B cell (primary cell): ENCODE measurements at regions not wholly inside any gene's neighbourhood (a gene's known extent, or its start where the extent isn't known, plus 50 kb on each side); places are given as distances from the start of the nearest gene placed in this dataset.

ENCODE experiments used
- ATAC-seq: fragments of 200-7000 bp; cut with Tn5 transposase; one replicate; pipeline ENCODE4 v1.10.0; 2021; ENCODE audit warnings: low read depth, mild to moderate bottlenecking, moderate number of reproducible peaks, moderate library complexity
- CTCF ChIA-PET: fragments of 350-600 bp; sonication (Branson Sonifier 250); formaldehyde crosslinking; loops from one replicate; lab custom pipeline; 2021; ENCODE audit warnings: antibody characterized with exemption, inconsistent platforms; lab: Charles Lee
- POLR2A ChIA-PET: fragments of 350-600 bp; sonication (Branson Sonifier 250); formaldehyde crosslinking; loops from one replicate; lab custom pipeline; 2021; ENCODE audit warnings: antibody characterized with exemption; lab: Charles Lee
- DNase-seq: peaks from one replicate; pipeline ENCODE4 v3.0.0; 2013
- H2AFZ ChIP-seq: 2 replicates; pipeline ENCODE4 v1.6.1; 2012; ENCODE audit warnings: mild to moderate bottlenecking, low read depth, low read length; ENCODE audit not compliant: insufficient read depth, poor library complexity, severe bottlenecking
- H3K27ac ChIP-seq, 2 donors: 1 replicate in 1 of 2; 2 replicates in 1 of 2; pipeline ENCODE4 v1.5.1; 2012 to 2013; ENCODE audit warnings: low read length in 2 of 2, mild to moderate bottlenecking in 2 of 2, moderate library complexity in 1 of 2
- H3K27me3 ChIP-seq, 4 experiments: fragments of 200-600 bp in 1 of 4; sonication (generic) in 1 of 4; replicated peaks in 1 of 4; 1 replicate in 2 of 4; 2 replicates in 2 of 4; pipeline versions ENCODE4 v1.6.1 to v1.7.0; 2013 to 2016; ENCODE audit warnings: low read length in 3 of 4, mild to moderate bottlenecking in 2 of 4, mixed read lengths in 1 of 4, moderate library complexity in 1 of 4; ENCODE audit not compliant: insufficient read depth in 4 of 4, control insufficient read depth in 3 of 4; ENCODE audit errors: control extremely low read depth in 1 of 4
- H3K36me3 ChIP-seq, 2 experiments: replicated peaks in 1 of 2; 1 replicate in 1 of 2; 2 replicates in 1 of 2; pipeline versions ENCODE4 v1.6.1 to v1.7.1; 2013; ENCODE audit warnings: low read length in 1 of 2; ENCODE audit not compliant: insufficient read depth in 2 of 2, control insufficient read depth in 1 of 2; ENCODE audit errors: control extremely low read depth in 1 of 2, extremely low read depth in 1 of 2
- H3K4me1 ChIP-seq, 2 donors: fragments of 200-600 bp in 1 of 2; sonication (generic) in 1 of 2; 1 replicate in 1 of 2; 2 replicates in 1 of 2; pipeline versions ENCODE4 v1.5.1 to v1.6.1; 2013 to 2017; ENCODE audit warnings: low read length in 2 of 2; ENCODE audit not compliant: control insufficient read depth in 2 of 2, insufficient read depth in 2 of 2
- H3K4me2 ChIP-seq: replicated peaks from 2 replicates; pipeline ENCODE3; 2012; ENCODE audit warnings: mild to moderate bottlenecking, low read depth, low read length; ENCODE audit not compliant: poor library complexity, severe bottlenecking
- H3K4me3 ChIP-seq, 5 experiments: fragments of 200-600 bp in 1 of 5; sonication (generic) in 1 of 5; 1 replicate in 3 of 5; 2 replicates in 2 of 5; pipeline versions ENCODE4 v1.5.1 to v1.7.0; 2011 to 2016; ENCODE audit warnings: low read length in 4 of 5, mild to moderate bottlenecking in 4 of 5, low read depth in 2 of 5, control low read depth in 1 of 5, moderate library complexity in 1 of 5; ENCODE audit not compliant: insufficient read depth in 1 of 5; ENCODE audit errors: control extremely low read depth in 1 of 5, extremely low read depth in 1 of 5
- H3K79me2 ChIP-seq: fragments of 200-600 bp; sonication (generic); one replicate; pipeline ENCODE4 v1.6.0; 2016; ENCODE audit warnings: low read length; ENCODE audit not compliant: control insufficient read depth, insufficient read depth
- H3K9ac ChIP-seq: fragments of 200-600 bp; sonication (generic); 2 replicates; pipeline ENCODE4 v1.6.1; 2017; ENCODE audit warnings: mild to moderate bottlenecking, low read length, moderate library complexity
- H3K9me3 ChIP-seq, 3 donors: one replicate each; pipeline versions ENCODE4 v1.6.1 to v1.7.1; 2013; ENCODE audit warnings: low read length in 2 of 3; ENCODE audit not compliant: control insufficient read depth in 2 of 3, insufficient read depth in 1 of 3; ENCODE audit errors: control extremely low read depth in 1 of 3
- H4K20me1 ChIP-seq: 2 replicates; pipeline ENCODE4 v1.6.0; 2012; ENCODE audit warnings: mild to moderate bottlenecking, low read length; ENCODE audit not compliant: insufficient read depth, control insufficient read depth, poor library complexity, severe bottlenecking
- H3K27ac Mint-ChIP-seq: one replicate; pipeline ENCODE4 v1.8.0; 2021; ENCODE audit warnings: mixed read lengths
- H3K27me3 Mint-ChIP-seq: one replicate; pipeline ENCODE4 v1.8.0; 2021; ENCODE audit warnings: mixed read lengths
- H3K4me1 Mint-ChIP-seq: one replicate; pipeline ENCODE4 v1.8.0; 2021; ENCODE audit warnings: mixed read lengths
- H3K4me3 Mint-ChIP-seq: one replicate; pipeline ENCODE4 v1.8.0; 2021; ENCODE audit warnings: mixed read lengths
- H3K9me3 Mint-ChIP-seq: one replicate; pipeline ENCODE4 v1.8.0; 2022; ENCODE audit warnings: mixed read lengths; ENCODE audit not compliant: insufficient read depth
- EZH2 ChIP-seq: IDR thresholded peaks from 2 replicates; pipeline ENCODE4 v1.6.1; 2012; ENCODE audit warnings: borderline replicate concordance, low read depth, mild to moderate bottlenecking, moderate library complexity, low read length; ENCODE audit not compliant: insufficient read depth, poor library complexity, severe bottlenecking
- WGBS: methylation state at CpG from one replicate; pipeline ENCODE4 v1.1.5; 2013; ENCODE audit warnings: missing lambda C conversion rate; ENCODE audit not compliant: insufficient coverage; 5-methylcytosine and 5-hydroxymethylcytosine counted together
- intact Hi-C: fragments of 100-400 bp; cut with micrococcal nuclease; formaldehyde crosslinking; loops from one replicate; pipeline ENCODE4 v1.10.0; 2022
- TF ChIP-seq, protein P1 (sequence below): fragments of 200-600 bp; IDR thresholded peaks from one replicate; pipeline ENCODE4 v1.8.0; 2022; ENCODE audit warnings: antibody characterized with exemption, mild to moderate bottlenecking

DNA sequence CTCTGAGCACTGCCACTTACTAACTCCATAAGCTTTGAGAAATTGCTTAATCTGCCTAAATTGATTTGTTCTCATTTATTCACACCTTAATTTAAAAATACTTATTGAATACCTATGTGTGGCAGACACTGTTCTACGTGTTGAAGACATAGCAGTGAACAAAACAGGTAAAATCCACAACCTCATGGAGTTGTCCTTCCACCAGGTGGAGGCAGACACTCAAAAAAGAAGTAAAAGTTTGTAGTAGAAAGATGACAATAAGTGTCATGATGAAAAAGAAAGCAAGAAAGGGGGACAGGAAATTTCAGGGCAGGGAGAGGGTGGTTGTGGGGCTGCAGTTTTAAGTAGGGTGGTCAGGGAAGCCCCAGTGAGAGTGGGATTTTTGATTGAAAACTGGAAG is 94.9 kb downstream of the SREK1 start:
- H3K27ac Mint-ChIP-seq, result no peak overlapping the region
- intact Hi-C loops, result no loop called here
- POLR2A ChIA-PET, result no interaction called here
- Histone ChIP-seq H3K4me1 (no peaks in the 10 kb centered on the region), H3K27me3 (no peaks in the 10 kb centered on the region), H3K36me3 (no peaks in the 10 kb centered on the region), H2AFZ (no peak overlapping the region), H3K4me2 (no peak overlapping the region), H3K79me2 (no peaks in the 10 kb centered on the region), H3K4me3 (no peak overlapping the region), H3K9me3 (peaks cover 0 to 3% (median 0%) of the 10 kb centered on the region in 3 donors), H3K9ac (no peak overlapping the region), H4K20me1 (no peaks in the 10 kb centered on the region), H3K27ac (no peak overlapping the region)
- H3K4me3 Mint-ChIP-seq, result no peak overlapping the region
- no CpG with 5 or more reads among the region's 1 CpG for WGBS
- ATAC-seq (no peak), DNase-seq (no peak)
- CTCF ChIA-PET, result no interaction called here
- H3K9me3 Mint-ChIP-seq, result no peaks in the 10 kb centered on the region
- TF ChIP-seq, protein P1, sequence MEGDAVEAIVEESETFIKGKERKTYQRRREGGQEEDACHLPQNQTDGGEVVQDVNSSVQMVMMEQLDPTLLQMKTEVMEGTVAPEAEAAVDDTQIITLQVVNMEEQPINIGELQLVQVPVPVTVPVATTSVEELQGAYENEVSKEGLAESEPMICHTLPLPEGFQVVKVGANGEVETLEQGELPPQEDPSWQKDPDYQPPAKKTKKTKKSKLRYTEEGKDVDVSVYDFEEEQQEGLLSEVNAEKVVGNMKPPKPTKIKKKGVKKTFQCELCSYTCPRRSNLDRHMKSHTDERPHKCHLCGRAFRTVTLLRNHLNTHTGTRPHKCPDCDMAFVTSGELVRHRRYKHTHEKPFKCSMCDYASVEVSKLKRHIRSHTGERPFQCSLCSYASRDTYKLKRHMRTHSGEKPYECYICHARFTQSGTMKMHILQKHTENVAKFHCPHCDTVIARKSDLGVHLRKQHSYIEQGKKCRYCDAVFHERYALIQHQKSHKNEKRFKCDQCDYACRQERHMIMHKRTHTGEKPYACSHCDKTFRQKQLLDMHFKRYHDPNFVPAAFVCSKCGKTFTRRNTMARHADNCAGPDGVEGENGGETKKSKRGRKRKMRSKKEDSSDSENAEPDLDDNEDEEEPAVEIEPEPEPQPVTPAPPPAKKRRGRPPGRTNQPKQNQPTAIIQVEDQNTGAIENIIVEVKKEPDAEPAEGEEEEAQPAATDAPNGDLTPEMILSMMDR, result no peak
- no peak for TF ChIP-seq EZH2
- H3K4me1 Mint-ChIP-seq, result no peaks in the 10 kb centered on the region
- peaks cover 29% of the 10 kb centered on the region for H3K27me3 Mint-ChIP-seq

DNA sequence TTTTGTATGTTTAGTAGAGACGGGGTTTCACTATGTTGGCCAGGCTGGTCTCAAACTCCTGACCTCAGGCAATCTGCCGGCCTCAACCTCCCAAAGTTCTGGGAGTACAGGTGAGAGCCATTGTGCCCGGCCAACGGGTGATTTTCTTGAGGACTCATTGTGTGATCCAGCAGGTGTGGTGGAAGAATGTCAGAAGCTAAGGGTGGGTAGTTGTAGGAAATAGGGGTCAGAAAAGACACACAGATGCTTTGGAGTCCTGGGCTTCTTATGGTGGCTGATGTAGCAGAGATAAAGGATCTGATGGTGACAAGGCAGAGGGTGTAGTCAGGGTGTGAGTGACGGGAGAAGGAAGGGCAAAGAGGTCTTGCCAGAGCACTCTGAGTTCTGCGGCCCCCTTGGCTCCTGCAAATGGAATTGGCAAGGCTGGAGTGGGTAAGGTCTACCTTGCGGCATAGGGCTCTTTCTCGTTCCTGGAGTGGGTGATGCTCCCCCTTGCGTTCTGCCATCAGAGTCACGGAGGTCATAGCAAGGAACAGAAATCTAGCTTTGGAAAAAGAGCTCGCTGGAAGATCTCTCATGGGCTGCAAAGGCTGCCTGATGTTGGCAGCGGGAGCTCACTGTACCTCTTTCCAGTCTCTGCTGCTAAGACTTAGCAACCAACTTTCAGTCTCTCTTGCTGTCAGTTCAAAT is 97.2 kb downstream of the SREK1 start:
- intact Hi-C loops, result no loop called here
- CTCF ChIA-PET, result no interaction called here

More for the DNA sequence above, 97.2 kb downstream of the SREK1 start:
- Histone ChIP-seq H3K79me2 (no peaks in the 10 kb centered on the region), H3K4me3 (no peak overlapping the region), H3K36me3 (no peaks in the 10 kb centered on the region), H3K4me1 (no peaks in the 10 kb centered on the region), H2AFZ (no peak overlapping the region), H3K27ac (no peak overlapping the region), H3K9me3 (peaks cover 0 to 3% (median 0%) of the 10 kb centered on the region in 3 donors), H3K27me3 (no peaks in the 10 kb centered on the region), H3K4me2 (no peak overlapping the region), H4K20me1 (no peaks in the 10 kb centered on the region), H3K9ac (no peak overlapping the region)
- H3K27me3 Mint-ChIP-seq, result peaks cover 22% of the 10 kb centered on the region
- no peaks in the 10 kb centered on the region for H3K9me3 Mint-ChIP-seq
- no peaks in the 10 kb centered on the region for H3K4me1 Mint-ChIP-seq
- 92% methylated on average over 12 of the region's 12 CpGs for WGBS
- ATAC-seq (no peak), DNase-seq (no peak)
- no peak for TF ChIP-seq EZH2
- TF ChIP-seq, protein P1, result no peak
- H3K4me3 Mint-ChIP-seq, result no peak overlapping the region
- POLR2A ChIA-PET, result no interaction called here
- H3K27ac Mint-ChIP-seq, result no peak overlapping the region
